Epithelial cell of prostate (primary cell): ENCODE measurements at regions not wholly inside any gene's neighbourhood (a gene's known extent, or its start where the extent isn't known, plus 50 kb on each side); places are given as distances from the start of the nearest gene placed in this dataset.

ENCODE experiments used
- DNase-seq: peaks from one replicate; pipeline ENCODE4 v3.0.0-alpha.2; 2011; ENCODE audit warnings: low read depth, low spot score
- H3K27ac ChIP-seq: fragments of 450-650 bp; 2 replicates; pipeline ENCODE4 v1.5.1; 2017; ENCODE audit warnings: mild to moderate bottlenecking

GRCh38 chr9:115593587-115594091 is 475.7 kb upstream of the TNC start:
- H3K27ac ChIP-seq = no peak overlapping the region
- DNase-seq = no peak

GRCh38 chr9:115594557-115594956 is 476.6 kb upstream of the TNC start:
- no peak for DNase-seq
- H3K27ac ChIP-seq = no peak overlapping the region

- H3K27ac ChIP-seq = no peak overlapping the region
- no peak for DNase-seq
Measured at GRCh38 chr9:115596021-115596745, 478.2 kb upstream of the TNC start.

GRCh38 chr9:115596746-115597080 is 478.8 kb upstream of the TNC start:
- no peak overlapping the region for H3K27ac ChIP-seq
- no peak for DNase-seq

GRCh38 chr9:115597330-115597895 is 479.5 kb upstream of the TNC start:
- H3K27ac ChIP-seq = no peak overlapping the region
- DNase-seq = no peak

GRCh38 chr9:115598751-115599150 is 480.8 kb upstream of the TNC start:
- H3K27ac ChIP-seq = no peak overlapping the region
- DNase-seq = no peak

GRCh38 chr9:115599898-115600297 is 481.9 kb upstream of the TNC start:
- no peak for DNase-seq
- H3K27ac ChIP-seq = no peak overlapping the region

GRCh38 chr9:115601434-115601833 is 483.5 kb upstream of the TNC start:
- no peak for DNase-seq
- H3K27ac ChIP-seq = no peak overlapping the region

- H3K27ac ChIP-seq = peak overlapping the region; percentile 9
Measured at GRCh38 chr9:115604831-115605483, 487.0 kb upstream of the TNC start.

GRCh38 chr9:115606838-115607237 is 488.9 kb upstream of the TNC start:
- no peak overlapping the region for H3K27ac ChIP-seq
- no peak for DNase-seq

More at GRCh38 chr9:115604831-115605483, 487.0 kb upstream of the TNC start:
- DNase-seq = peak; percentile 54

- no peak for DNase-seq
- H3K27ac ChIP-seq = peak overlapping the region; percentile 85
Measured at GRCh38 chr9:115614326-115614999, 496.5 kb upstream of the TNC start.

GRCh38 chr9:115615000-115615401 is 497.0 kb upstream of the TNC start:
- no peak for DNase-seq
- H3K27ac ChIP-seq = peak overlapping the region; percentile 85

GRCh38 chr9:115615821-115616665 is 498.1 kb upstream of the TNC start:
- peak overlapping the region; percentile 85 for H3K27ac ChIP-seq
- DNase-seq = peak; percentile 87

GRCh38 chr9:115616666-115617239 is 498.8 kb upstream of the TNC start:
- H3K27ac ChIP-seq = peak overlapping the region; percentile 85
- DNase-seq = no peak

GRCh38 chr9:115625251-115625650 is 507.3 kb upstream of the TNC start:
- DNase-seq = no peak
- no peak overlapping the region for H3K27ac ChIP-seq

- DNase-seq = no peak
- no peak overlapping the region for H3K27ac ChIP-seq
Measured at GRCh38 chr9:115625954-115626353, 508.0 kb upstream of the TNC start.

GRCh38 chr9:115627511-115627910 is 509.6 kb upstream of the TNC start:
- no peak for DNase-seq
- no peak overlapping the region for H3K27ac ChIP-seq

- H3K27ac ChIP-seq = no peak overlapping the region
- DNase-seq = no peak
Measured at GRCh38 chr9:115628426-115628825, 510.5 kb upstream of the TNC start.

- DNase-seq = no peak
- H3K27ac ChIP-seq = no peak overlapping the region
Measured at GRCh38 chr9:115629879-115630840, 512.2 kb upstream of the TNC start.
